A549 (cell line): ENCODE measurements at regions not wholly inside any gene's neighbourhood (a gene's known extent, or its start where the extent isn't known, plus 50 kb on each side); places are given as distances from the start of the nearest gene placed in this dataset.

Experiments used
- ATAC-seq, 2 experiments: fragments of 200-7000 bp in 1 of 2; fragments of >200 bp in 1 of 2; cut with Nextera tagmentation in 1 of 2; cut with Tn5 transposase in 1 of 2; 3 replicates each; pipeline versions ENCODE4 v1.8.0 to v1.9.1; 2018 to 2020; ENCODE audit warnings: mild to moderate bottlenecking in 1 of 2, moderate library complexity in 1 of 2
- CTCF ChIA-PET: fragments of 300-600 bp; sonication (Branson Sonifier 250); formaldehyde crosslinking; extraction: SDS; loops from one replicate; lab custom pipeline; 2021; ENCODE audit warnings: antibody characterized with exemption, inconsistent platforms; lab: Yijun Ruan, JAX
- POLR2A ChIA-PET: fragments of 350-600 bp; formaldehyde crosslinking; extraction: SDS; loops from one replicate; lab custom pipeline; 2021; ENCODE audit warnings: antibody characterized with exemption, inconsistent platforms; lab: Yijun Ruan, JAX
- DNase-seq, 2 experiments: peaks; one replicate each; pipeline versions ENCODE4 v3.0.0 to v3.0.0-alpha.2; 2011 to 2016; ENCODE audit warnings: low read depth in 1 of 2, low spot score in 1 of 2
- FAIRE-seq: peaks from 2 replicates; lab custom pipeline; 2011; peaks lifted over from hg19 to GRCh38; lab: Jason Lieb, UNC
- H3K27ac ChIP-seq, 2 experiments: fragments of >200 bp; sonication (Bioruptor Twin); formaldehyde crosslinking; 3 replicates each; pipeline ENCODE4 v1.5.1; 2016 to 2017
- H3K4me1 ChIP-seq: fragments of >200 bp; sonication (Bioruptor Twin); formaldehyde crosslinking; 3 replicates; pipeline ENCODE4 v1.6.1; 2016
- H3K4me2 ChIP-seq: fragments of >200 bp; sonication (Bioruptor Twin); formaldehyde crosslinking; 3 replicates; pipeline ENCODE4 v1.6.1; 2016
- H3K4me3 ChIP-seq: fragments of >200 bp; sonication (Bioruptor Twin); formaldehyde crosslinking; 3 replicates; pipeline ENCODE4 v1.5.1; 2016
- H3K9me3 ChIP-seq: fragments of >200 bp; sonication (Bioruptor Twin); formaldehyde crosslinking; 3 replicates; pipeline ENCODE4 v1.6.1; 2016
- BHLHE40 ChIP-seq: IDR thresholded peaks from 2 replicates; pipeline ENCODE4 v1.6.1; 2012; ENCODE audit warnings: low read depth, low read length, inconsistent platforms
- CBX8 ChIP-seq: fragments of 200-600 bp; sonication (generic); IDR thresholded peaks from 2 replicates; pipeline ENCODE4 v1.6.1; 2016
- CHD2 ChIP-seq: fragments of 150-350 bp; IDR thresholded peaks from 2 replicates; pipeline ENCODE4 v1.6.1; 2014; ENCODE audit warnings: low read length; ENCODE audit not compliant: partially characterized antibody
- CHD4 ChIP-seq: fragments of 200-600 bp; sonication (generic); IDR thresholded peaks from 2 replicates; pipeline ENCODE4 v1.6.1; 2016; ENCODE audit warnings: antibody characterized with exemption, mild to moderate bottlenecking, borderline replicate concordance
- EHF ChIP-seq: fragments of 250-450 bp; sonication (Bioruptor Pico); IDR thresholded peaks from 2 replicates; pipeline ENCODE4 v1.5.0; 2020; ENCODE audit warnings: mild to moderate bottlenecking
- EHMT2 ChIP-seq: fragments of 200-600 bp; sonication (generic); IDR thresholded peaks from 2 replicates; pipeline ENCODE4 v1.6.1; 2016; ENCODE audit warnings: antibody characterized with exemption, low read depth, mild to moderate bottlenecking, moderate library complexity
- ELK1 ChIP-seq: fragments of 150-350 bp; IDR thresholded peaks from 2 replicates; pipeline ENCODE4 v1.6.1; 2014; ENCODE audit warnings: low read depth, mild to moderate bottlenecking, low read length
- HDAC2 ChIP-seq: fragments of 200-600 bp; sonication (generic); IDR thresholded peaks from 2 replicates; pipeline ENCODE4 v1.6.1; 2016
- HOXA7 ChIP-seq: fragments of 250-450 bp; sonication (Bioruptor Pico); IDR thresholded peaks from 2 replicates; pipeline ENCODE4 v1.5.0; 2020; ENCODE audit warnings: mild to moderate bottlenecking, moderate library complexity
- HOXB5 ChIP-seq: fragments of 250-450 bp; sonication (Bioruptor Pico); IDR thresholded peaks from 2 replicates; pipeline ENCODE4 v1.5.0; 2020; ENCODE audit warnings: mild to moderate bottlenecking, moderate library complexity
- JUNB ChIP-seq: fragments of >200 bp; sonication (Bioruptor Twin); formaldehyde crosslinking; IDR thresholded peaks from 2 replicates; pipeline ENCODE4 v1.6.1; 2016
- KDM5A ChIP-seq: fragments of 200-600 bp; sonication (generic); IDR thresholded peaks from 2 replicates; pipeline ENCODE4 v1.6.1; 2016; ENCODE audit warnings: antibody characterized with exemption, mild to moderate bottlenecking
- MAX ChIP-seq: IDR thresholded peaks from 2 replicates; pipeline ENCODE4 v1.6.1; 2012
- MYC ChIP-seq: IDR thresholded peaks from 2 replicates; pipeline ENCODE4 v1.6.1; 2012; ENCODE audit warnings: mild to moderate bottlenecking, inconsistent platforms, low read length, improper control_type of control experiment, borderline replicate concordance
- NFE2L2 ChIP-seq: fragments of 150-350 bp; conservative IDR thresholded peaks from 2 replicates; pipeline ENCODE4 v1.6.1; 2014; ENCODE audit warnings: low read length
- POLR2AphosphoS2 ChIP-seq: conservative IDR thresholded peaks from 2 replicates; pipeline ENCODE4 v1.6.1; 2012; ENCODE audit warnings: low read length, improper control_type of control experiment, inconsistent platforms
- RAD21 ChIP-seq, 2 experiments: fragments of >200 bp in 1 of 2; sonication (Bioruptor Twin) in 1 of 2; formaldehyde crosslinking in 1 of 2; IDR thresholded peaks in 1 of 2; conservative IDR thresholded peaks in 1 of 2; 2 replicates in 1 of 2; 3 replicates in 1 of 2; pipeline ENCODE4 v1.6.1; 2012 to 2018; ENCODE audit warnings: inconsistent platforms in 1 of 2
- RARB ChIP-seq: fragments of 250-450 bp; sonication (Bioruptor Pico); IDR thresholded peaks from 2 replicates; pipeline ENCODE4 v1.8.0; 2021; ENCODE audit warnings: mild to moderate bottlenecking, moderate library complexity
- RFX5 ChIP-seq: fragments of 450-650 bp; IDR thresholded peaks from 2 replicates; pipeline ENCODE4 v1.7.1; 2014; ENCODE audit warnings: antibody characterized with exemption, mild to moderate bottlenecking, moderate library complexity
- RNF2 ChIP-seq: fragments of 200-600 bp; sonication (generic); IDR thresholded peaks from 2 replicates; pipeline ENCODE4 v1.6.1; 2016; ENCODE audit warnings: low read depth, mild to moderate bottlenecking, antibody characterized with exemption, moderate library complexity, borderline replicate concordance
- SMC3 ChIP-seq: fragments of >200 bp; sonication (Bioruptor Twin); formaldehyde crosslinking; IDR thresholded peaks from 3 replicates; pipeline ENCODE4 v1.6.1; 2018; ENCODE audit warnings: inconsistent platforms
- TP53 ChIP-seq: fragments of 250-450 bp; sonication (Bioruptor Pico); IDR thresholded peaks from 2 replicates; pipeline ENCODE4 v1.5.0; 2021; ENCODE audit warnings: mild to moderate bottlenecking, moderate library complexity
- ZNF302 ChIP-seq: fragments of 250-450 bp; sonication (Bioruptor Pico); IDR thresholded peaks from 2 replicates; pipeline ENCODE4 v1.9.0; 2021; ENCODE audit warnings: inconsistent platforms, mild to moderate bottlenecking, moderate library complexity
- ZSCAN20 ChIP-seq: fragments of 250-450 bp; sonication (Bioruptor Pico); IDR thresholded peaks from 2 replicates; pipeline ENCODE4 v1.8.0; 2022; ENCODE audit warnings: mild to moderate bottlenecking, moderate library complexity
- WGBS: methylation state at CpG from one replicate; pipeline ENCODE4 v1.1.6; 2017; ENCODE audit errors: missing lambda C conversion rate; 5-methylcytosine and 5-hydroxymethylcytosine counted together
- TF ChIP-seq, protein P1 (sequence below): IDR thresholded peaks from 2 replicates; pipeline ENCODE4 v1.6.1; 2012; ENCODE audit warnings: low read depth, borderline replicate concordance
- TF ChIP-seq, protein P2 (sequence below): fragments of >200 bp; sonication (Bioruptor Twin); formaldehyde crosslinking; IDR thresholded peaks from 3 replicates; pipeline ENCODE4 v1.6.1; 2016
- TF ChIP-seq, protein P3 (sequence below): fragments of >200 bp; sonication (Bioruptor Twin); formaldehyde crosslinking; IDR thresholded peaks from 3 replicates; pipeline ENCODE4 v1.5.1; 2016

- Histone ChIP-seq H3K9me3 (no peaks in the 10 kb centered on the region), H3K4me3 (no peak overlapping the region), H3K27ac (no peak overlapping the region), H3K4me2 (no peak overlapping the region), H3K4me1 (no peaks in the 10 kb centered on the region)
- no peak for DNase-seq
- no peak for ATAC-seq
- POLR2A ChIA-PET, result no interaction called here
- TF ChIP-seq HOXA7 (CRISPR knock-in tag) (no peak), EHF (CRISPR knock-in tag) (no peak), BHLHE40 (no peak), TP53 (CRISPR knock-in tag) (no peak), ZSCAN20 (CRISPR knock-in tag) (no peak), HDAC2 (no peak), CBX8 (no peak), CHD2 (no peak)
- TF ChIP-seq, protein P1, sequence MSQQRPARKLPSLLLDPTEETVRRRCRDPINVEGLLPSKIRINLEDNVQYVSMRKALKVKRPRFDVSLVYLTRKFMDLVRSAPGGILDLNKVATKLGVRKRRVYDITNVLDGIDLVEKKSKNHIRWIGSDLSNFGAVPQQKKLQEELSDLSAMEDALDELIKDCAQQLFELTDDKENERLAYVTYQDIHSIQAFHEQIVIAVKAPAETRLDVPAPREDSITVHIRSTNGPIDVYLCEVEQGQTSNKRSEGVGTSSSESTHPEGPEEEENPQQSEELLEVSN, result no peak
- CTCF ChIA-PET, result no interaction called here
- no peak for FAIRE-seq
Observed at GRCh38 chrX:33784548-33784947, 347.6 kb downstream of the FAM47A start.

GRCh38 chrX:33741807-33742206 lies 390.3 kb downstream of the FAM47A start:
- ChIA-PET CTCF (no interaction called here), POLR2A (no interaction called here)
- Histone ChIP-seq H3K27ac (no peak overlapping the region), H3K9me3 (no peaks in the 10 kb centered on the region), H3K4me1 (no peaks in the 10 kb centered on the region), H3K4me2 (no peak overlapping the region), H3K4me3 (no peak overlapping the region)
- DNase-seq (no peak), ATAC-seq (no peak), FAIRE-seq (no peak)
- no peak for TF ChIP-seq ELK1
- TF ChIP-seq JUNB, result no peak
- TF ChIP-seq, protein P1, result no peak
- no peak for TF ChIP-seq POLR2AphosphoS2
- no peak for TF ChIP-seq HOXB5 (CRISPR knock-in tag)
- TF ChIP-seq ZSCAN20 (CRISPR knock-in tag), result no peak
- TF ChIP-seq KDM5A, result no peak
- TF ChIP-seq TP53 (CRISPR knock-in tag), result no peak
- no peak for TF ChIP-seq RNF2
- TF ChIP-seq, protein P2, sequence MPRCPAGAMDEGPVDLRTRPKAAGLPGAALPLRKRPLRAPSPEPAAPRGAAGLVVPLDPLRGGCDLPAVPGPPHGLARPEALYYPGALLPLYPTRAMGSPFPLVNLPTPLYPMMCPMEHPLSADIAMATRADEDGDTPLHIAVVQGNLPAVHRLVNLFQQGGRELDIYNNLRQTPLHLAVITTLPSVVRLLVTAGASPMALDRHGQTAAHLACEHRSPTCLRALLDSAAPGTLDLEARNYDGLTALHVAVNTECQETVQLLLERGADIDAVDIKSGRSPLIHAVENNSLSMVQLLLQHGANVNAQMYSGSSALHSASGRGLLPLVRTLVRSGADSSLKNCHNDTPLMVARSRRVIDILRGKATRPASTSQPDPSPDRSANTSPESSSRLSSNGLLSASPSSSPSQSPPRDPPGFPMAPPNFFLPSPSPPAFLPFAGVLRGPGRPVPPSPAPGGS, result no peak
- 78% methylated on average over 8 of the region's 11 CpGs for WGBS

GRCh38 chrX:33735182-33735581 lies 396.9 kb downstream of the FAM47A start:
- DNase-seq (no peak), ATAC-seq (no peak), FAIRE-seq (peak; percentile 56)
- H3K27ac ChIP-seq, result no peak overlapping the region
- 3% methylated on average over 1 of the region's 1 CpG for WGBS
- H3K9me3 ChIP-seq, result no peaks in the 10 kb centered on the region
- ChIA-PET POLR2A (no interaction called here), CTCF (no interaction called here)
- TF ChIP-seq SMC3 (no peak), MYC (no peak), TP53 (CRISPR knock-in tag) (no peak), NFE2L2 (no peak), EHMT2 (no peak), ZSCAN20 (CRISPR knock-in tag) (no peak), MAX (no peak), JUNB (no peak), ZNF302 (CRISPR knock-in tag) (no peak), RARB (CRISPR knock-in tag) (no peak), RAD21 (conservative IDR thresholded peaks at IDR 0.05 in 1 of 2, IDR thresholded peaks at IDR 0.05 in 1 of 2) (no peak), HDAC2 (no peak), CHD4 (no peak), RFX5 (no peak), KDM5A (no peak)
- TF ChIP-seq, protein P1, result no peak
- TF ChIP-seq, protein P3, sequence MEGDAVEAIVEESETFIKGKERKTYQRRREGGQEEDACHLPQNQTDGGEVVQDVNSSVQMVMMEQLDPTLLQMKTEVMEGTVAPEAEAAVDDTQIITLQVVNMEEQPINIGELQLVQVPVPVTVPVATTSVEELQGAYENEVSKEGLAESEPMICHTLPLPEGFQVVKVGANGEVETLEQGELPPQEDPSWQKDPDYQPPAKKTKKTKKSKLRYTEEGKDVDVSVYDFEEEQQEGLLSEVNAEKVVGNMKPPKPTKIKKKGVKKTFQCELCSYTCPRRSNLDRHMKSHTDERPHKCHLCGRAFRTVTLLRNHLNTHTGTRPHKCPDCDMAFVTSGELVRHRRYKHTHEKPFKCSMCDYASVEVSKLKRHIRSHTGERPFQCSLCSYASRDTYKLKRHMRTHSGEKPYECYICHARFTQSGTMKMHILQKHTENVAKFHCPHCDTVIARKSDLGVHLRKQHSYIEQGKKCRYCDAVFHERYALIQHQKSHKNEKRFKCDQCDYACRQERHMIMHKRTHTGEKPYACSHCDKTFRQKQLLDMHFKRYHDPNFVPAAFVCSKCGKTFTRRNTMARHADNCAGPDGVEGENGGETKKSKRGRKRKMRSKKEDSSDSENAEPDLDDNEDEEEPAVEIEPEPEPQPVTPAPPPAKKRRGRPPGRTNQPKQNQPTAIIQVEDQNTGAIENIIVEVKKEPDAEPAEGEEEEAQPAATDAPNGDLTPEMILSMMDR, result no peak
- TF ChIP-seq, protein P2, result no peak
- H3K4me2 ChIP-seq, result no peak overlapping the region
- no peaks in the 10 kb centered on the region for H3K4me1 ChIP-seq
- no peak overlapping the region for H3K4me3 ChIP-seq
